Smooth muscle cell (in vitro differentiated cells): ENCODE measurements at regions not wholly inside any gene's neighbourhood (a gene's known extent, or its start where the extent isn't known, plus 50 kb on each side); places are given as distances from the start of the nearest gene placed in this dataset.

Experiments
- DNase-seq: peaks from one replicate; lab custom pipeline; 2025; ENCODE audit not compliant: unreplicated experiment; lab: John Stamatoyannopoulos, UW
- H2AFZ ChIP-seq: fragments of 200-600 bp; sonication (generic); 2 replicates; pipeline ENCODE4 v1.6.0; 2016; ENCODE audit warnings: antibody characterized with exemption, low read depth, mild to moderate bottlenecking
- H3F3A ChIP-seq: fragments of 200-600 bp; sonication (generic); 2 replicates; pipeline ENCODE4 v1.6.0; 2017; ENCODE audit warnings: antibody characterized with exemption, low read depth
- H3K27ac ChIP-seq: fragments of 200-600 bp; sonication (generic); 2 replicates; pipeline ENCODE4 v1.5.1; 2016; ENCODE audit warnings: low read depth, mild to moderate bottlenecking
- H3K27me3 ChIP-seq: fragments of 200-600 bp; sonication (generic); 2 replicates; pipeline ENCODE4 v1.6.1; 2016; ENCODE audit warnings: low read depth, mild to moderate bottlenecking
- H3K36me3 ChIP-seq: fragments of 200-600 bp; sonication (generic); 2 replicates; pipeline ENCODE4 v1.5.1; 2016; ENCODE audit warnings: low read depth
- H3K4me1 ChIP-seq: fragments of 200-600 bp; sonication (generic); 2 replicates; pipeline ENCODE4 v1.5.1; 2016; ENCODE audit warnings: low read depth
- H3K4me2 ChIP-seq: fragments of 200-600 bp; sonication (generic); 2 replicates; pipeline ENCODE4 v1.6.0; 2016; ENCODE audit warnings: mild to moderate bottlenecking
- H3K4me3 ChIP-seq: fragments of 200-600 bp; sonication (generic); 2 replicates; pipeline ENCODE4 v1.5.1; 2016; ENCODE audit warnings: mild to moderate bottlenecking
- H3K79me2 ChIP-seq: fragments of 200-600 bp; sonication (generic); 2 replicates; pipeline ENCODE4 v1.6.0; 2016; ENCODE audit warnings: low read depth, mild to moderate bottlenecking
- H3K9ac ChIP-seq: fragments of 200-600 bp; sonication (generic); 2 replicates; pipeline ENCODE4 v1.6.0; 2016; ENCODE audit warnings: low read depth
- H3K9me3 ChIP-seq: fragments of 200-600 bp; sonication (generic); replicated peaks from 2 replicates; pipeline ENCODE4 v1.5.1; 2016; ENCODE audit warnings: low read depth
- H4K20me1 ChIP-seq: fragments of 200-600 bp; sonication (generic); 2 replicates; pipeline ENCODE4 v1.6.0; 2016; ENCODE audit warnings: low read depth
- CTCF ChIP-seq: fragments of 200-600 bp; sonication (generic); IDR thresholded peaks from 2 replicates; pipeline ENCODE4 v1.5.1; 2017; ENCODE audit warnings: borderline replicate concordance, mild to moderate bottlenecking, antibody characterized with exemption; ENCODE audit not compliant: insufficient read depth, poor library complexity, severe bottlenecking
- WGBS: methylation state at CpG from one replicate; pipeline ENCODE4 v1.1.7; 2016; ENCODE audit warnings: low lambda C conversion rate; 5-methylcytosine and 5-hydroxymethylcytosine counted together

- peak overlapping the region; percentile 59 for H2AFZ ChIP-seq
- H3K4me2 ChIP-seq, result no peak overlapping the region
- 20% methylated on average over 3 of the region's 3 CpGs for WGBS
- H3K4me1 ChIP-seq, result peaks cover 6% of the 10 kb centered on the region
- no peaks in the 10 kb centered on the region for H3K27me3 ChIP-seq
- H3K79me2 ChIP-seq, result no peaks in the 10 kb centered on the region
- no peak for TF ChIP-seq CTCF
- H3K27ac ChIP-seq, result no peak overlapping the region
- no peak overlapping the region for H3K4me3 ChIP-seq
- H4K20me1 ChIP-seq, result no peaks in the 10 kb centered on the region
- no peak for DNase-seq
- H3K9ac ChIP-seq, result no peak overlapping the region
- no peaks in the 10 kb centered on the region for H3F3A ChIP-seq
- no peaks in the 10 kb centered on the region for H3K9me3 ChIP-seq
- H3K36me3 ChIP-seq, result no peaks in the 10 kb centered on the region
Observed at GRCh38 chr7:115088893-115089292, 167.0 kb downstream of the MDFIC start.

GRCh38 chr7:115087437-115087836 lies 165.5 kb downstream of the MDFIC start:
- Histone ChIP-seq H3K9me3 (no peaks in the 10 kb centered on the region), H3K79me2 (no peaks in the 10 kb centered on the region), H3F3A (no peaks in the 10 kb centered on the region), H3K27me3 (no peaks in the 10 kb centered on the region), H3K4me1 (peaks cover 6% of the 10 kb centered on the region), H3K4me3 (no peak overlapping the region), H3K9ac (no peak overlapping the region), H3K4me2 (peak overlapping the region; percentile 58), H3K27ac (peak overlapping the region; percentile 16), H3K36me3 (no peaks in the 10 kb centered on the region), H4K20me1 (no peaks in the 10 kb centered on the region), H2AFZ (no peak overlapping the region)
- no peak for DNase-seq
- 9% methylated on average over 2 of the region's 2 CpGs for WGBS
- TF ChIP-seq CTCF, result no peak

GRCh38 chr7:115086146-115086841 lies 164.4 kb downstream of the MDFIC start:
- DNase-seq, result no peak
- Histone ChIP-seq H3K4me2 (peak overlapping the region; percentile 58), H3K27ac (no peak overlapping the region), H3K36me3 (no peaks in the 10 kb centered on the region), H3F3A (no peaks in the 10 kb centered on the region), H3K79me2 (no peaks in the 10 kb centered on the region), H3K9me3 (no peaks in the 10 kb centered on the region), H3K4me3 (no peak overlapping the region), H3K4me1 (peaks cover 6% of the 10 kb centered on the region), H4K20me1 (no peaks in the 10 kb centered on the region), H3K9ac (no peak overlapping the region), H2AFZ (no peak overlapping the region), H3K27me3 (no peaks in the 10 kb centered on the region)
- TF ChIP-seq CTCF, result no peak
- 92% methylated on average over 3 of the region's 3 CpGs for WGBS

- no peak overlapping the region for H3K4me2 ChIP-seq
- H3K4me1 ChIP-seq, result peaks cover 6% of the 10 kb centered on the region
- no peaks in the 10 kb centered on the region for H3K27me3 ChIP-seq
- H3F3A ChIP-seq, result no peaks in the 10 kb centered on the region
- DNase-seq, result no peak
- WGBS, result 85% methylated on average over 3 of the region's 3 CpGs
- no peaks in the 10 kb centered on the region for H3K9me3 ChIP-seq
- no peak overlapping the region for H3K9ac ChIP-seq
- H3K79me2 ChIP-seq, result no peaks in the 10 kb centered on the region
- no peak overlapping the region for H3K27ac ChIP-seq
- H4K20me1 ChIP-seq, result no peaks in the 10 kb centered on the region
- TF ChIP-seq CTCF, result no peak
- no peak overlapping the region for H2AFZ ChIP-seq
- no peak overlapping the region for H3K4me3 ChIP-seq
- H3K36me3 ChIP-seq, result no peaks in the 10 kb centered on the region
Observed at GRCh38 chr7:115085421-115085820, 163.5 kb downstream of the MDFIC start.
